H9 (cell line): ENCODE measurements at regions not wholly inside any gene's neighbourhood (a gene's known extent, or its start where the extent isn't known, plus 50 kb on each side); places are given as distances from the start of the nearest gene placed in this dataset.

ENCODE experiments used
- DNase-seq: peaks from one replicate; pipeline ENCODE4 v3.0.0-alpha.2; 2017
- H2AFZ ChIP-seq: one replicate; pipeline ENCODE4 v1.6.1; 2013; ENCODE audit warnings: mild to moderate bottlenecking, low read length, control low read depth, moderate library complexity
- H2AK5ac ChIP-seq: 2 replicates; pipeline ENCODE4 v1.6.1; 2013; ENCODE audit warnings: low read length, control low read depth, mixed read lengths; ENCODE audit not compliant: insufficient read length
- H2BK120ac ChIP-seq: one replicate; pipeline ENCODE4 v1.6.1; 2013; ENCODE audit warnings: low read depth, mild to moderate bottlenecking, low read length, control low read depth, inconsistent platforms; ENCODE audit not compliant: poor library complexity, severe bottlenecking
- H2BK12ac ChIP-seq: 2 replicates; pipeline ENCODE4 v1.6.1; 2013; ENCODE audit warnings: low read length, control low read depth, mixed read lengths, low read depth; ENCODE audit not compliant: insufficient read length
- H2BK15ac ChIP-seq: 2 replicates; pipeline ENCODE4 v1.6.1; 2013; ENCODE audit warnings: low read depth, low read length, control low read depth
- H2BK20ac ChIP-seq: one replicate; pipeline ENCODE4 v1.6.1; 2013; ENCODE audit warnings: low read depth, mild to moderate bottlenecking, low read length, control low read depth, inconsistent platforms; ENCODE audit not compliant: poor library complexity, severe bottlenecking
- H2BK5ac ChIP-seq: 2 replicates; pipeline ENCODE4 v1.6.1; 2013; ENCODE audit warnings: low read length, control low read depth, mixed read lengths; ENCODE audit not compliant: insufficient read length
- H3K14ac ChIP-seq: 2 replicates; pipeline ENCODE4 v1.6.1; 2013; ENCODE audit warnings: low read length, control low read depth; ENCODE audit not compliant: insufficient read depth
- H3K18ac ChIP-seq: 2 replicates; pipeline ENCODE4 v1.6.1; 2013; ENCODE audit warnings: low read depth, mild to moderate bottlenecking, mixed read lengths, low read length, control low read depth; ENCODE audit not compliant: insufficient read length
- H3K23ac ChIP-seq: 2 replicates; pipeline ENCODE4 v1.6.1; 2013; ENCODE audit warnings: low read length, control low read depth, mixed read lengths, low read depth; ENCODE audit not compliant: insufficient read length
- H3K23me2 ChIP-seq: 2 replicates; pipeline ENCODE4 v1.6.1; 2013; ENCODE audit warnings: low read depth, mild to moderate bottlenecking, mixed read lengths, low read length, control low read depth; ENCODE audit not compliant: insufficient read length, poor library complexity, severe bottlenecking
- H3K27ac ChIP-seq: 2 replicates; pipeline ENCODE4 v1.5.1; 2013; ENCODE audit warnings: low read length, control low read depth, mixed read lengths, low read depth; ENCODE audit not compliant: insufficient read length
- H3K27me3 ChIP-seq: 2 replicates; pipeline ENCODE4 v1.6.1; 2013; ENCODE audit warnings: low read length, control low read depth, inconsistent platforms; ENCODE audit not compliant: insufficient read depth
- H3K4ac ChIP-seq: 2 replicates; pipeline ENCODE4 v1.6.1; 2013; ENCODE audit warnings: low read depth, mild to moderate bottlenecking, control low read depth, inconsistent platforms, low read length, moderate library complexity
- H3K4me1 ChIP-seq: 2 replicates; pipeline ENCODE4 v1.6.1; 2013; ENCODE audit warnings: low read length, control low read depth, inconsistent platforms; ENCODE audit not compliant: insufficient read depth
- H3K4me2 ChIP-seq: 2 replicates; pipeline ENCODE4 v1.6.1; 2013; ENCODE audit warnings: low read length, control low read depth, mixed read lengths; ENCODE audit not compliant: insufficient read length, insufficient read depth
- H3K56ac ChIP-seq: 2 replicates; pipeline ENCODE4 v1.6.1; 2013; ENCODE audit warnings: low read depth, mild to moderate bottlenecking, mixed read lengths, low read length, control low read depth; ENCODE audit not compliant: insufficient read length
- H3K79me1 ChIP-seq: 2 replicates; pipeline ENCODE4 v1.6.1; 2013; ENCODE audit warnings: low read depth, mild to moderate bottlenecking, moderate library complexity, low read length, control low read depth, inconsistent platforms; ENCODE audit not compliant: insufficient read depth, poor library complexity, severe bottlenecking
- H3K79me2 ChIP-seq: 2 replicates; pipeline ENCODE4 v1.6.1; 2013; ENCODE audit warnings: low read length, control low read depth, inconsistent platforms; ENCODE audit not compliant: insufficient read depth
- H3K9ac ChIP-seq: 2 replicates; pipeline ENCODE4 v1.6.1; 2013; ENCODE audit warnings: low read length, control low read depth, mixed read lengths; ENCODE audit not compliant: insufficient read length; ENCODE audit errors: extremely low read depth
- H3K9me3 ChIP-seq: one replicate; pipeline ENCODE4 v1.6.1; 2013; ENCODE audit warnings: low read depth, low read length, inconsistent platforms; ENCODE audit not compliant: control insufficient read depth
- H3T11ph ChIP-seq: one replicate; pipeline ENCODE4 v1.6.1; 2013; ENCODE audit warnings: mild to moderate bottlenecking, low read length, control low read depth, inconsistent platforms
- H4K20me1 ChIP-seq: one replicate; pipeline ENCODE4 v1.6.1; 2013; ENCODE audit not compliant: control insufficient read depth, insufficient read length, insufficient read depth
- H4K5ac ChIP-seq: 2 replicates; pipeline ENCODE4 v1.6.1; 2013; ENCODE audit warnings: low read depth, mild to moderate bottlenecking, mixed read lengths, low read length, control low read depth; ENCODE audit not compliant: insufficient read length
- H4K8ac ChIP-seq: replicated peaks from 2 replicates; pipeline ENCODE4 v1.6.1; 2013; ENCODE audit warnings: low read length, control low read depth, mixed read lengths, low read depth; ENCODE audit not compliant: insufficient read length
- H4K91ac ChIP-seq: 2 replicates; pipeline ENCODE4 v1.6.1; 2013; ENCODE audit warnings: low read depth, mild to moderate bottlenecking, moderate library complexity, mixed read lengths, low read length, control low read depth; ENCODE audit not compliant: insufficient read length
- H3K27ac Mint-ChIP-seq, 3 experiments: 2 replicates in 2 of 3; 3 replicates in 1 of 3; pipeline ENCODE4 v1.8.0; 2020 to 2021; ENCODE audit warnings: mixed read lengths in 3 of 3, mild to moderate bottlenecking in 1 of 3, moderate library complexity in 1 of 3
- H3K27me3 Mint-ChIP-seq: 2 replicates; pipeline ENCODE4 v1.8.0; 2021; ENCODE audit warnings: low read depth, mild to moderate bottlenecking, moderate library complexity, mixed read lengths
- H3K36me3 Mint-ChIP-seq, 3 experiments: 2 replicates in 2 of 3; 3 replicates in 1 of 3; pipeline ENCODE4 v1.8.0; 2020 to 2021; ENCODE audit warnings: low read depth in 3 of 3, mixed read lengths in 3 of 3; ENCODE audit not compliant: insufficient read depth in 1 of 3
- H3K4me1 Mint-ChIP-seq, 2 experiments: 2 replicates each; pipeline ENCODE4 v1.8.0; 2020; ENCODE audit warnings: mixed read lengths in 2 of 2
- H3K4me3 Mint-ChIP-seq, 2 experiments: 2 replicates in 1 of 2; 3 replicates in 1 of 2; pipeline ENCODE4 v1.8.0; 2020 to 2021; ENCODE audit warnings: mild to moderate bottlenecking in 2 of 2, mixed read lengths in 2 of 2, moderate library complexity in 1 of 2
- H3K9me3 Mint-ChIP-seq, 2 experiments: 2 replicates in 1 of 2; 3 replicates in 1 of 2; pipeline ENCODE4 v1.8.0; 2020; ENCODE audit warnings: mild to moderate bottlenecking in 2 of 2, mixed read lengths in 2 of 2, moderate library complexity in 1 of 2
- CTCF ChIP-seq: fragments of 200-600 bp; sonication (generic); conservative IDR thresholded peaks from 3 replicates; pipeline ENCODE4 v1.8.0; 2021; ENCODE audit warnings: antibody characterized with exemption, mild to moderate bottlenecking
- WGBS: extraction: QIAGEN DNeasy Blood & Tissue Kit; methylation state at CpG from one replicate; pipeline ENCODE4 v1.1.7; 2013; ENCODE audit warnings: missing lambda C conversion rate, low lambda C conversion rate, mixed read lengths; ENCODE audit not compliant: insufficient read length; ENCODE audit errors: extremely low coverage; 5-methylcytosine and 5-hydroxymethylcytosine counted together

- WGBS, result no CpG with 5 or more reads among the region's 2 CpGs
- DNase-seq, result no peak
- Histone ChIP-seq H3K18ac (no peak overlapping the region), H3K27me3 (no peaks in the 10 kb centered on the region), H2BK20ac (no peak overlapping the region), H2BK120ac (no peak overlapping the region), H3K4me1 (no peaks in the 10 kb centered on the region), H4K5ac (no peak overlapping the region), H2BK15ac (no peak overlapping the region), H3K23ac (no peak overlapping the region), H2AK5ac (no peak overlapping the region), H3K4ac (no peak overlapping the region), H4K91ac (no peak overlapping the region), H3K9me3 (no peaks in the 10 kb centered on the region), H3K23me2 (no peaks in the 10 kb centered on the region), H3K4me2 (no peak overlapping the region), H3K9ac (no peak overlapping the region), H4K20me1 (no peaks in the 10 kb centered on the region), H2BK5ac (no peak overlapping the region), H2AFZ (no peak overlapping the region), H3T11ph (no peak overlapping the region), H4K8ac (no peak overlapping the region), H3K14ac (no peak overlapping the region), H2BK12ac (no peak overlapping the region), H3K27ac (no peak overlapping the region), H3K56ac (no peak overlapping the region), H3K79me2 (no peaks in the 10 kb centered on the region), H3K79me1 (no peaks in the 10 kb centered on the region)
- Mint-ChIP-seq H3K4me3 (no peak overlapping the region), H3K4me1 (peaks cover 4 to 12% of the 10 kb centered on the region in 2 experiments; a peak in 3 of 4 replicates), H3K9me3 (no peaks in the 10 kb centered on the region), H3K27me3 (no peaks in the 10 kb centered on the region), H3K27ac (no peak overlapping the region), H3K36me3 (no peaks in the 10 kb centered on the region)
- no peak for TF ChIP-seq CTCF
Observed at GRCh38 chr7:13708670-13709069, 280.8 kb downstream of the ETV1 start.
